ENCODE measurements at regions not wholly inside any gene's neighbourhood (a gene's known extent, or its start where the extent isn't known, plus 50 kb on each side); places are given as distances from the start of the nearest gene placed in this dataset.
"Not testable (repeated sequence)": the region's sequence is repeated elsewhere in the genome, so short reads cannot be mapped to it uniquely, and the experiment has no call there.

DNA sequence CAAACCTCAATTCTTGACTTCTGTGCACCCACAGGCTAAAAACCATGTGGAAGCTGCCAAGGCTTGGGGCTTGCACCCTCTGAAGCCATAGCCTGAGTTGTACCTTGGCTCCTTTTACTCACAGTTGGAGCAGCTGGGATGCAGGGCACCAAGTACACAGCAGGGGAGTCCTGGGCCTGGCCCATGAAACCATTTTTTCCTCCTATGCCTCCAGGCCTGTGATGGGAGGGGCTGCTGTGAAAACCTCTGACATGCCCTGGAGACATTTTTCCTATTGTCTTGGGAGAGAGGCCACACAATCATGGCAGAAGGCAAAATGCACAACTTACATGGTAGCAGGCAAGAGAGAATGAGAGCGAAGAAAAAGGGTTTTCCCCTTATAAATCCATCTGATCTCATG is 568.6 kb downstream of the SMARCA1 start:
- not testable (repeated sequence) for DNase-seq

DNA sequence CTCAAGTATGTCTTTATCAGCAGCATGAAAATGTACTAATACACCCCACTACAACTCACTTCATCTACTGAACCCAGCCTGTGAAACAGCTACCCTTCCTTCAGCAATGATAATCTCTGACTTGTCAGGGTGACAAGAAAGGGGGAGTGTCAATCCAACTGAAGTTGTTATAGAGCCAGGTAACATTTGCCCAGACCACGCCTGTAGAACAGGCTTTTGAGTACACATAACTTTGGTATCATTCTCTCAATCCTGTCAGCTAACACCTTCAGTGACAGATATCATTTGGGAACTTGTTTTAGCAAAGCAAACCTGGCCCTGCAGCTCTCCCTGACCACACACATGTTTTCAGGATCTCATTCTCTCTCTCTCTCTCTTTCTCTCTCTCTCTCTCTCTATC is 592.2 kb downstream of the SMARCA1 start:
- no peak for DNase-seq

DNA sequence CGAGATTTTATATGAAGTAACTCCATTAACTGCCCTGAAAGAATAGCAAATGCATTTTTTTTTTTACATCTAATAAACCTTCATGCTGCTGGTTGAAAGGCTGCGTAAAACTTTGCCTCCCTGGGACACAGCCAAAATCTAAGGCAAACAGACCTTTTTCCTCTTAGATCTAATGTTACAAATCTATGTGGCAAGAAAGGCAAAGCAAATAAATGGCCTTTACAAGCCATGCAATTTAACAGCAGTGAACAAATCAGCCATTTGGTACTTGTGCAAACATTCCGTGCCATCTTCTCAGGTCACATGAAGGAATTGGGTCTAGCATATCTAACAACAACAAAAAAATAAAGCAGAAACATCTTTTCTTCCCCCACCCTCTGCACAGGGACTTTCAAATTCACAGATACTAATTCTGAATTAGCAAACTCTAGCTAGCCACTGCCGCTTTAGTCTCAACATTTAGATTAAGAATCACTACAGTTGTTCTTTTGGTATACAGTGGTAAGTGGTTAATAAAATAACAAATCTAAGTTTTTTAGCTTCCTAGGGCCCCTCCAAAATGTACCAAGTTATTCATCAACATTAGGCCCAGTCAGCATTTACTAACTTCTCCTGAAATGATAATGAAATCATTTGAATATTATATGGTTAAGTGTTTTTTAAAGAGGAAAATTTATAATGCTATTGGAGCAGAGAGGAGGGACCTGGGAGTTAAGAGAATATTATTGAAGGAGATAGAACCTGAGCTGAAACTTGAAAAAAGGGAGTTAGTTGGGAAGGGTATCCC is 593.8 kb downstream of the SMARCA1 start:
- no peak for DNase-seq

DNA sequence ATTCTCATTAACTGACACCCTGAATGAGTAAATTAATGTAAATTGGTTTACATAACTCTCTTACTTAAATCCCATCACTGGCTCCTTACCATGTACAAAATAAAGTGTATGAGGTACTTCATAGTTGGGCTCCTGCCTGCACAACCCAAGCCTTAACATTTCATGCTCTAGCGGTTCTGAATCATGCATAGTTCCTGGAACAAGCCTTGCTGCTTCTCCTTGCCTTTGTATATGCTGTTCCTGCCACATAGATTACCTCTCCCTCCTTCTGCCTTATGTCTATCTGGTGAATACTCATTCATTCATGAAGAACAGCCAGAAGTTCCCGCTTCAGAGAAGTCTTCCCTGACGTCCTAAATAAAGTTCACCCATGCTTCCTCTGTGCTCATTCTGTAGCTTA is 594.7 kb downstream of the SMARCA1 start:
- DNase-seq = no peak

DNA sequence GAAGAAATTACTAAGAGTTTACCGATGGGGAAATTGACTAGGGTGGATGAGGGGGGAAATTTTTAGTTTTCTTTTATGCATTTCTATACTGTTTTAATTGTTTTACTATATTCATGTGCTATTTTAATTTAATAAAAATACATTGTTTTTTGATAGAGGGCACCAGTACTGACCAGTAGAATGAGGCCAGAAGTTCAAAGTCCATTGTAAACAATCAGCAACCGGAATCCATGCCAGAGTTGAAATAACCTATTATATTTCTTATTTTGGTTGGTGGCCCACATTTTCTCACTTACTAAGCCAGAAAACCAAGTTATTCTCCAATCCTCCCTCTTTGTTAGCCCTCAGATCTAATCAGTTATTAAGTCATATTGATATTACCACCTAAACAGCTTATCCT is 595.9 kb downstream of the SMARCA1 start:
- DNase-seq = no peak

- DNase-seq = no peak
Observed at GRCh38 chrX:128906753-128907152, 616.5 kb downstream of the SMARCA1 start.

DNA sequence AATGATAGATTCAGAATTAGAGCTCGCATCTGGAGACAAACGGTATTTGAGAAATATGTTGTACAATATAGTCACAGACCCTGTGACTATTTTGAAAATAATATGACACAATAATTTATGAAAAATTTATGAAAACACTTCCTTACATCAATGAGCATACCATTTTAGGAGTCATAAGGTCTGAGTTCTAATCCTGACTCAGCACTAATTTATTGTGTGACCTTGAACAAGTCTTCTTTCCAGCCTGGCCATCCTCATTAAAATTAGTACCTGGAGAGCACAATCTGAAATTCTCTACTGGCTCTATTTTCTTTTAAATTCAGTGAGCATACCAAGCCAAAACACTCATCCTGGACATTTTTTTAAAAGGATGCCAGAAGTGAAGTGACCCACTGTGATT is 622.3 kb downstream of the SMARCA1 start:
- DNase-seq = no peak

GRCh38 chrX:128897621-128898020 is 625.7 kb downstream of the SMARCA1 start:
- DNase-seq = no peak

DNA sequence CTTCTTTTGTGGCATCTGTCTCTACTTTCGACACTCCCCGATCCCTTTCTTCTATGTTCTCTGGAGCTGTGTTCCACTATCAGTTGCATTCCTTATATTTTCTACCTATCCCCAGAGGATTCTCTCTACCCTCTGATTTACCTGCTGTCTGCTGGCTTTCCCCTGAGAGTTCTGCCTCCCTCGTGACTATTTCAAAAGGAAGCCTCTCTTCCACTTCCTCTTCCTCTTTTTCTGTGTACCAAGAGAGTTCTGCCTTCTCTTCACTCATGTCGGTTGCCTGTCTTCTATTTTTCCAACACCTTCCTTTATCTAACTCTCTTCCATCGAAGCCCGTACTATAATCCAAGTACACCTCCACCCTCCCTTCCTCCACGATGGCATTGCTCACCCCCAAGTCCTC is 631.7 kb downstream of the SMARCA1 start:
- DNase-seq = no peak

DNA sequence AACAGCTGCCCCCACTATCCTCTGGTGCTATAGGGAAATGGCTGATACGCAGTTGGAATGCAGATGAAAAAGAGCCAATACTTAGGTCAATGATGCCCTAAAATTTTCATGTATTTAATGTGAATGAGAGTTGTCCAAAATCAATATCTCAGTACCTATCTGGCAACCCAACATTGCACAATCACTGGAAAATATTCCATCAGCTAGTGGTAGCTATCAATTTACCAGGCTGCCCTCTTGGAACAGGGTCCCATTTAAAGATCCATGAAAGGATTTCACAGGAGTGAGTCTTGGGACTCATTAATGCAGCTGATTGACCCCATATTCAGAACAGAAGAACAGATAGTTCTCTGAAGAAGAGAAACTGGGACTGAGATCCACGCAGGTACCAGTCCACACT is 638.9 kb downstream of the SMARCA1 start:
- no peak for DNase-seq

GRCh38 chrX:128883650-128884049 is 639.6 kb downstream of the SMARCA1 start:
- no peak for DNase-seq

DNA sequence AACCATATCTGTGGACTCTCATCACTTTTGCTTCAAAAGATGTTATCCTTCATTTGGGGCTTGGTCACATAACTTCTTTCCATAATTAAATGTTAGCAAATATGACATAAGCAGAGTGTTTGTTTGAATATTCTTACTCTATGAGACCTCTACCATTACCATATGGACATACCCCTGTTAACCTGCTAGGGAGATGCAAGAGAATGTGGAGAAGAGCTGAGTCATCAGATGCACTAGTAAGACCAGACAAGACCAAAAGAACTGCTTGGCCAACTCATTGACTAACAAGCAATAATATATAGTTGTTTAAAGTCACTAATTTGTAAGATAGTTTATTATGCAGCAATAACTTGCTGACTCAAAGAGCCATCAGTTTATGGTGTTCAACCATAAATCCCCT is 652.9 kb downstream of the SMARCA1 start:
- DNase-seq = no peak

GRCh38 chrX:128862557-128862956 is 660.7 kb downstream of the SMARCA1 start:
- DNase-seq = no peak

- no peak for DNase-seq
Observed at GRCh38 chrX:128848374-128848773, 674.9 kb downstream of the SMARCA1 start.

- DNase-seq = no peak
Observed at GRCh38 chrX:128846385-128846784, 676.9 kb downstream of the SMARCA1 start.

GRCh38 chrX:128818690-128819089 is 704.6 kb downstream of the SMARCA1 start:
- DNase-seq = no peak

- DNase-seq = peak; percentile 0
Observed at GRCh38 chrX:128816919-128817318, 706.4 kb downstream of the SMARCA1 start.

GRCh38 chrX:128807367-128807766 is 715.9 kb downstream of the SMARCA1 start:
- no peak for DNase-seq

DNA sequence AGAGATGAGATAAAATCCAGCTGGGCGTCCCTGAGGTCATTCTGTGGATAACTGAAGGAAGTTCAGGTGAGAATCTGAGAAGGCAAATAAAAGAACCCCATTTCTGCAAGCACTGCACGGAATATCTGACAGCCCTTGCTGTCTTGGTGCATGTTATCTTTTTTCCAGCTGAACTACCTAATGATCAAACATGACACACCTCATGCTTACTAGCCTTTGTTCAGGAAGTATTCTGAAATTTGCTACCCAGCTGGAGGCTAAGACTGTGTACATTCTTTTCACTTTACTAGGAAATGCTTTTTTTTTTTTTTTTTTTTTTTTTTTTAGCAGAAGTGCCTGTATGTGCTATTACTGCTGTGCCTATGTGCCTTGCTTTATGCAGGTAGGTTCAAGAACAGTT is 718.1 kb downstream of the SMARCA1 start:
- DNase-seq = no peak

GRCh38 chrX:128804828-128805227 is 718.5 kb downstream of the SMARCA1 start:
- DNase-seq = no peak

- DNase-seq = no peak
Observed at GRCh38 chrX:128800138-128800537, 723.2 kb downstream of the SMARCA1 start.

DNA sequence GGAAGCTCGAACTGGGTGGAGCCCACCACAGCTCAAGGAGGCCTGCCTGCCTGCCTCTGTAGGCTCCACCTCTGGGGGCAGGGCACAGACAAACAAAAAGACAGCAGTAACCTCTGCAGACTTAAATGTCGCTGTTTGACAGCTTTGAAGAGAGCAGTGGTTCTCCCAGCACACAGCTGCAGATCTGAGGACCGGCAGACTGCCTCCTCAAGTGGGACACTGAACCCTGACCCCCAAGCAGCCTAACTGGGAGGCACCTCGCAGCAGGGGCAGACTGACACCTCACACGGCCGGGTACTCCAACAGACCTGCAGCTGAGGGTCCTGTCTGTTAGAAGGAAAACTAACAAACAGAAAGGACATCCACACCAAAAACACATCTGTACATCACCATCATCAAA is 730.9 kb upstream of the ACTRT1 start:
- not testable (repeated sequence) for DNase-seq

DNA sequence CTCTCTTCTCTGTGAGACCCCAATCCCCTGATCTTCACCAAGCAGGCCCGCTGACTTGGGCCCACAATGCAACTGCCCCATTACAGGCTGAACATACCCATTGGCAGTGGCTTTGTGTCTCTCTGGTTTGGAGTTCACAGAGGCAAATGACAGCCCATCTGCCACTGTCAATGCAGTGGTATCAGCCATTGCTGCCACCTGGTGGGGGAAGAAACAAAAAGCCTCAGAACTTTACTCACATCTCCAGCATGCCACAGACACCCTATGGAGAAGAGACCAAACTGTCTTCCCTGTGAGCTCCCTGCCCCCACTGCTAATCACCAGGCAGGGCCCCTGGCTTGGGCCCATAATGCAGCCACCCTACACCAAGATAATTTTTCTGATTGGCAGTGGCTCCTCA is 729.3 kb upstream of the ACTRT1 start:
- DNase-seq = peak; percentile 7

DNA sequence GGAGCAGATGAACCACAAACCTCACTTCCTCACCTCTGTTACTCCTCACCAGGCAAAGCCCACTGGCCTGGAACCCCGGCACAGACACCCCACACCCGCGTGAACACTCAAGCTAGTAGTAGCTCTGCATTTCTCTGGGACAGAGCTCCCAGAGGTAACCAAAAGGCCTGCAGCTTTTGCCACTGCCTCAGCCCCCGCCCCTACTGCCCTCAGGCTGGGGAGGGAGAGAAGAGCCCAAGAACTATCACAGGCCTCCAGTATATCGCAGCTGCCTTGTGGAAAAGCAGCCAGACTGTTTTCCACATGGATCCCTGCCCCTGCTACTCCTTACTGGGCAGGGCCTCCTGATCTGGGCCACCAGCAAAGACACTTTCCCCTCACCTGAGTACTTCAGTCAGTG is 728.7 kb upstream of the ACTRT1 start:
- DNase-seq = no peak

DNA sequence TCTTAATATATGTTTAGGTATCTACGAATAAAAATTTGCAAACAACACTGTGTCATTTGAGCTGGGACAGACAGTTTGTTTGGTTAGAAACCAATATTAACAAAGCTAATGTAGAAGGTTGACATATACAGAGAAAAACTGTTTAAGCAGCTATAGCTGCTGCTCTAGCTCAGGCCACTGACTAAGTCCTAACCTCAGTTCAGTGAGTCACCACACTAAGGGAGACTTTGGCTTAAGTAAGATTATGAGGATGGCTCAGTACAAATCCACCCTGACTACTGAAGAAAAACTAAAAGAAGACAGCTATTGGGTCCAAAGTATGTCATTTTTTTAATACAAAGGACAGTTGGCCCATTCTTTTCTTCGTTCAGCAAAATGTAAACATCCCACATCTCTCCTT is 717.3 kb upstream of the ACTRT1 start:
- DNase-seq = no peak
